Mucosa of gallbladder (tissue), 1 donor: ENCODE measurements at regions not wholly inside any gene's neighbourhood (a gene's known extent, or its start where the extent isn't known, plus 50 kb on each side); places are given as distances from the start of the nearest gene placed in this dataset.
"Not testable (repeated sequence)": the region's sequence is repeated elsewhere in the genome, so short reads cannot be mapped to it uniquely, and the experiment has no call there.

Experiments
- DNase-seq: peaks from one replicate; pipeline ENCODE4 v3.0.0-alpha.2; 2020; ENCODE audit warnings: low spot score
- donor health status: DM: no; HTN: no; CAD: no.

DNA sequence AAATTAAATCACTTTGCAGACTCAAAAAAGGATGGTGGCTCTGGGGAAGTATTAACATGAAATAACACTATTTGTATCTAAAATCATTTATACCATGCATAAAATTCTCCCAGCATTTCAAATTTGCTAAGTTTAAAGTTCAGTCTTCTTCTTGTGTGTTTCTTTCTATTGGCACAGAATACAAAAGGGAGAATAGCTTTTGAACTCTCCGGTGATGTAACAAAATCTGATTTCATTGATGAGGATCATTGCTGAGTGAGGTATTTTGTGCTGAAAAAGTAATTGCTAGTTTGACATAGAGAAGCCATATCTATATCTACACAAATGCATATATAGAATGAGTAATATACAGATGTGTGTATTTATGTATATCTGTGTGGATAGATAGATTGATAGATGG, 174.8 kb downstream of the LACC1 start:
- no peak for DNase-seq

DNA sequence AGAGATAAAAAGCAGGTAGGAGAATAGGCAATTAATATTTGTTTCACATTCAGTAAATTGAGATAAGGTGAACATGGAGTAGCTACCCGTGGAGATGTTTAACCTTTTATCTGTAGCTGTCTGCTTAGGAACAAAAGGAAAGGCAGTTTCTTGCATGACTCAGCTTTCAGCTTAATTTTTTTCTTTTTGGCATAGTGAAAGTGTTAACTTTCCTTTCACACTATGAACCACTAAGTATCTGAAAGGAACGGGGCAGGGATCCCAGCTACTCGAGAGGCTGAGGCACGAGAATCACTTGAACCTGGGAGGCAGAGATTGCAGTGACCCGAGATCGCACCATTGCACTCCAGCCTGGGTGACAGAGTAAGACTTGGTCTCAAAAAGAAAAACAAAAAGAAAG, 176.0 kb downstream of the LACC1 start:
- DNase-seq: not testable (repeated sequence)

DNA sequence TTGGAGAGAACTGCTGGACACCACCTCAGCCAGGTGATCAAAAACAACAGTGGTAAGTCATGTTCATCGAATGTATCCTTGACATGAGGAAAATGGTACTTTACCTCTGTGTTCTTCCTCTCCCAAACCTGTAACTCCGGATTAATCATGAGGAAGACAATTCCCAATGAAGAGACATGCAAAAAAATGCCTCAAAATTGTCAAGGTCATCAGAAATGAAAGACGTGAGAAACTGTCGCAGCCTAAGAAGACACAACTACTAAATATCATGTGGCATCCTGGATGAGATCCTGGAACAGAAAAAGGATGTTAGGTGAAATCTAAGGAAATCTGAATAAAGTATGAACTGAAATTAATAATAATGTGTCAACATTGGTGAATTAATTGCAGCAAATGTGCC, 178.4 kb downstream of the LACC1 start:
- no peak for DNase-seq

DNA sequence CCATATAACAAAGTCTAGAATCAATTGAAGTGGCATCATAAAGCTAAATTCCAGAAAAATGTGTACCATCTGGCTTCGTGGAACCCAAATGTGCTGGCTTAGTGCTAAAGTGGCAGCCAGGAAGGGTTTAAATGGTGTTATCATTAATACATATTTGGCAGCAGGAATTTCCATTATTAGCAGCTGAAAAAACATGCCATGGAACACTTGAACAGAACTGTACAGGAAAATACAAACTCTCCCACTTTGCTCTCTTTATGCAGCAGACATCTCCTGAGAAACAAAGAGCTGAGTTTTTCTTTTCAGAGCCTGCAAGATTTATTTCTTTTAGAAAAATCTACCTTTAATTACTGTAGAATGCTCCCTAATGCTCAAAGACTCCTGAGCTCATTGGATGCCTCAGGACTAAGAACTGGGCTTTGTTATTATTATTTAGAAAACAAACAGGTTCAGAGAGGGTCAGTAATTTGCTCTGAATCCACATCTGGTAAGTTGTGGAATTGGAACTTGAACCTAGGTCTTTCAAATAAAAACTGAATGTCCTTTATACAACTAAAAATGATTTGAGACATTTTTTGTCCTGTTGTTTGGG, 179.0 kb downstream of the LACC1 start:
- DNase-seq: no peak

DNA sequence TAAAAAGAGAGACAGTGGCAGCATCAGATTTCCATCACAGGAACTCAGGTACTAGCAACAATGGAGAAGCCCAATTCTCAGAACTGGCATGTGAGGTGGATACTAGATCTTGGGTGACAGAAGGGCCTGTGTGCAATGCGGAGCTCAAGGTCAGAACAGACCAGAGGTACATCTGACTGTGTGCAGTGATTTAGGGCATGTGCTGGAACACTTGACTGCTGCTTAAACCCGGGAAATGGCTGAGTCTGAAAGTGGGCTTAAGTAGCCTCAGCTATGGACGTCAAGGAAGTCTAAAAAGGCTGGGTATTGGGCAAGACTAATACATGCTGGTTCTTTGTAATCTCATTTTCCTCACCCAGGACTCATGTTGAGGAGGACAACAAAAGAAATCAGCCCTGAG, 182.2 kb downstream of the LACC1 start:
- DNase-seq: no peak

DNA sequence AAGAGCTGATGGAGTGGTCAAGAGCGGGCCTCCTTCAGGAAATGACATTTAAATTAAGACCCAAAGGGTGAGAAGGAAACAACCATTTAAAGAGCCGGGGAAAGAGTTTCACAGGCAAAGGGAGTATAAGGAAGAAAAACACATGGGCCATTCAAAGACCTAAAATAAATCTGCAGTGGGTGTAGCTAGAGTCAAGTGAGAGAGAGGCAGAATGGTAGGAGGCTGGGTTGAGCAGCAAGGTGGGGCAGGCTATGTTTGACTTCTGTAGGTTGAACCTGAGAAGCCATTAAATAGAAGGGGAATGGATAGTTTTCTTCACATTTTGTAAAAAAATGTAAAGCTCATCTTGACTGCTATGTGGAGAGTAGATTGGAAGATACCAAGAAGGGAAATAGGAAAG, 183.8 kb downstream of the LACC1 start:
- no peak for DNase-seq

DNA sequence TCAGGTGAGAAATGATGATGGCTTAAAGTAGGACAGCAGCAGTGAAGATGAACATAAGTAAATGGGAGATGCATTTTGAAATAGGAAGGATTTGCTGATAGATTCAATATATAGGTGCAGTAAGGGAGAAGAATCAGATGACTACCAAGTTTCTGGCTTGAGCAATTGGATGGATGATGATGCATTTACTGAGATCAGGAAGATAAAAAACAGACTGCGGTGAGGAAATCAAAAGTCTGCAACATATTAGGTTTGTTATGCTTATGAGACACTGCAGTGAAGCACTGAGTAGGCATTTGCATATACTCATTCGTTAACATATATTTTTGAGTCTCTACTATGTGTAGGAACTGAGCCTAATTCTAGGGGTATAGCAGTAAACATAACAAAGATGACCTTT, 184.2 kb downstream of the LACC1 start:
- DNase-seq: no peak

DNA sequence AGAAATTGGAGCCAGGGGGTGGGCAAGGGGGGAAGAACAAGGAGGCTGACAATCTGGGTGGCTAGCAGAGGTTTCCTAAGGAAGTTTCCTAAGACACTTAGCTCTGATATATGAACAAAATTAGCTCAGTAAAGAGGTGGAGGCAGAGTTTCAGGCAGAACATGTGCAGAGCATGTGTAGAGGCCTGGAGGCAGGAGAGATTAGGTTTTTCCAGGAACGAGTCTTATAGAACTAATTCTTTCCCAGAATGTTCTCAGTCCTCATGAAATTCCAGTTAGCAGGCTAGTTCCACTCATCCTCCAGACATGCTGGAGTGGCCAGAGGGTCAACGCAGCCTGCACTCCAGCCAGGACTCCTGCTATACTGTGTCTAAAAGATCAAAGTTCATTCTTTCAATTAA, 184.7 kb downstream of the LACC1 start:
- DNase-seq: no peak

DNA sequence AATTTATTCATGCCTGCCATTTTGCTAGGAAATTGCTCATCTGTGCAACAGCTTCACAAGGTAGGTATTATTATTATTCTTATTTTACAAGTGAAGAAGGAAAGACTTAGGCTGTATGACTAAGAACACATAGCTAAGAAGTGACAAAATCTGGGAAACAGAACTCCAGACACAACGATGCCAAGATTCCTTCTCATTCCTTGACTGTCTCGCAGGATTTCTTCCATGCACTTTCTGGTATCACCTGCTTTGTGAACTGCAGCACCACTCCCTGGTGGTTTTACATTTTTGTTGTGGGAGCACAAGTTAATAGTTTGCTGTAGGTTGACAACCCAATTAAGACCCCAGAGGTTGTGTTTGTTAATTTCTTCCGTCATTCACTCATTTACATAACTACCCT, 188.5 kb downstream of the LACC1 start:
- no peak for DNase-seq

DNA sequence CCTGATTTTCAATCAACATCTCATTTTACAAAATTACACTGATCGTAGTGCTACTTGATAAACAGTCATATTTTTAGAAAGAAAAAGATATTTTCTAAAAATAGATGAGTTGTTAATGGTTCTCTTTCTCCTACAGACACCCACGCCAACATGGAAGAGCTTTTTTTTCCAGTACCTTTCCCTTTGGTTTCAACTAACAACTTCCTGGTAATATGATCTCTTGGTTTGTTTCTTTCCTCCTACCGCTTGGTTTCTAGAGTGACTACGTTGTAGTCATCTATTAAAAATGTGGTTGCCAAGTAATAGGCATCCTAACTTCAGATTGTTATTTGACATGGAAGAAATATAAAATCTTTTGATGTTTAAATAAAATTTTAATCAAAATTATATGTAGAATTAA, 189.0 kb downstream of the LACC1 start:
- DNase-seq: no peak

DNA sequence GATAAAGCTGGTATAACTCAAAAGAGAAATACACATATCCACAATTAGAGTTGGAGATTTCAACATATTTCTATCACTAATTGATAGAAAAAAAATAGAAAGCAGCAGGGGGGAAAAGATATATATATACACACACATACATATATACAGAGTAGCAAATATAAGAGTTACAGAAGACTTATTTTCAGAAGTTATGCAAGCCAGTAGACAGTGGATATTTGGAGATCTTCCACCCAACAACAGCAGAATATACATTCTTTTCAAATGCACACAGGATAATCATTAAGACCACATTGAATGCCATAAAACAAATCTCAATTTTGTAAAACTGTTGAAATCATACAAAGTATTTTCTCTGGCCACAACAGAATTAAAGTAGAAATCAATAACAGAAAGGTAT, 192.8 kb downstream of the LACC1 start:
- DNase-seq: no peak

DNA sequence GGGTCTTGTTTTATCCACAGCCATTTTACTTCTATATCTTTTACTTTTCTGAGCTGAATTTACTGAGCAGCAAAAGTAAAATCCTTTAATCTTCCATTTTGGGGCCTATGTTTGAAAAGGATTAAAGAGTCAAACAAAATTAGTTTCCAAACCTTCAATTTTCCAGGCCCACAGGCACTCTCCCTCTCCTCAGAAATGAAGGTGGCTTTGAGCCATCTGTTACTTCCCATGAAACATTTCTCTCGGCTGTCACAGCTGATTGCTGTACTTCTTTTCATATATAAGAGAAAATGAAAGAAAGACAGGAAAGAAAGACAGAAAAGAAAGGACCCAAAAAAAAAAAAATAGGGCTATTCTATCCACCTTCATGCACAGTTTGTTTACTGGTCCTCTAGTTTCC, 194.9 kb downstream of the LACC1 start:
- DNase-seq: no peak

DNA sequence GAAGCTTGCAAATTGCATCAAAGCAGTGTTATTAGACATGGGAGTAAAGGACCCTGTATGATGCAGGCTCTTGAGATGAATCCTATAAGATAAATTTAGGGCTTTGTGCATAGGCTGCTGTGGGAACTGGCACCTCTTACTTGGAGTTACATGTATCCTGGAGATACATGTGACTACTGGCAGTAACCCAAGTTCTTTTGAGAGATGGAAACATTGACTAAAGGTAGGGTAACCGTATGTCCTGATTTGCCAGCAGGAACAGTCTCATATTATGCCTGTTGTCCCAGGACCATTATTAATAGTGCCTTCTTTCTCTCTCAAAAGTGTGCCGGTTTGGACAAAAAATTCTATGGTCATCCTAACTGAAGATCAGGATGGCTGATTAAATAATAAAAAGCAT, 195.4 kb downstream of the LACC1 start:
- DNase-seq: no peak

DNA sequence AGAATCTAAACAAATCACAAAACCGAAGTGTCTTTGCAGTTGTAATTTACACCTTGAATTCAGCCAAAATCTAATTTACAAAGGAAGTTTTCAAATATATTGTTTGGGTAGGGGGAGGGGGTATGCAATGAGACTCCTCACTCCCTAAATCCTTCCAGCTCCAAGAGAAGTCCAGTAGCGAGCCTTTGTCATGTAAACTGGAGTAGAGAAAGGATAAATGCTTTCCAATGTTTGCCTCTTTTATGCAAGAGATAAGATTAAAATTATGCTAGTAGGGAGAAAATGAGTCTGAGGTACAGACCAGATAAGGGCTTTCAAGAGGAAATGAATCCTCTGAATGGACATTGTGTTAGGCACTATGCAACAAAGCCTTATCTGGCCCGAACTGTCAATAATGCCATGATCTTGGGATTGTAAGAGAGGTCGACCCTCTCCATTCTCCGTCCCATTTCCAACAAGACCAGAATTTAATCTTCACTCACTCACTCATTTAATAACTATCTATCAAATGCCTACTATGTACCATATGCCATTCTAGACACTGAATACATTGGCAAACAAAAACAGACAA, 199.2 kb downstream of the LACC1 start:
- DNase-seq: no peak

DNA sequence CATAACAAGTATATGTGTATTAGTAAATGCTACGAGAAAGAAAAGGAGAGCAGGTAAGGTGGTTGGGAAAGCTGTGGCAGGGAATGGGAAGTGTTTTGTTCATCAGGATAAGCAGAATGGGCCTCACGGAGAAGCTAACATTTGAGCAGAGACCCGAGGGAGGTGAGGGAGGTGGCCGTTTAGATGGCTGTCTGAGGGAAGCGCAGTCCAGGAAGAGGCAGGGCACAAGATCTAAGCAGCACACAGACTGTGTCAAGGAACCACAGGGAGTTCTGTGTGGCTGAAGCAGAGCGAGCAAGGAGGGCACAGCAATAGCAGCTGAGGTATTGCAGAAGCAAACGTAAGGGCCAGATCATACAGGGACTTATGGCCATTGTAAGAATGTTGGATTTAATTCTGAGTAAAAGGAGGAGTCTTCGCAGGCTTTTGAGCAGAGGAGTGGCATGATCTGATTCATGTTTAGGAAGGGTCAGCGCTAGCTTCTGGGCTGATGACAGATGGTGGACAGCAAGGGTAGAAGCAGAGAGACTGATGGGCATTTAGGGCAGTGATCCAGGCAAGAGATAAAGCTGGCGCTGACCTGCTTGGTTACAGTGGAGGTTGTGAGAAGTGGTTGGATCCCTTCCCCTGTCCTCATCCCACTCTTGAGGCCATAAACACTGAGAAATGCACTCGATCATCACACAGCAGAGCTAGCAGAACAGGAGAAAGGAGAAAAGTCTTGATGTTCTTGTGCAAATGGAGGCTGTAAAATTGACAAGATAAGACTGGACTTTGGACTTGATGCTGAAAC, 199.9 kb downstream of the LACC1 start:
- no peak for DNase-seq

DNA sequence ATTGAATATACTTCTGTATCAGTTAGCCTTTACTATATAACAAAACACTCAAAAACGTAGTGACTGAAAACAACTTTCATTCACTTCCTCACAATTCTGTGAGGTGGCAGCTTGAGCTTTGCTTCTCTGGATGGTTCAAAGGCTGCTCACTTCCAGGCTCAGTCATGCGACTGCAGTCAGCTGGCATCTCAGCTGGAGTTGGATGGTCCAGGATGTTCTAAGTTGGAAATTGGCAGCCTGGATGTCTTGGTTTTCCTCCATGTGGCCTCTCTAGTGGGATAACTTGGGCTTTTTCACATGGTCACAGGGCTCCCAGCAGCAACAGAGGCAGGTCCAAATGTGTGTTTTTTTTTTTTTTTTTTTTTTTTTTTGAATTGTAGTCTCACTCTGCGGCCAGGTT, 204.4 kb downstream of the LACC1 start:
- DNase-seq: no peak

DNA sequence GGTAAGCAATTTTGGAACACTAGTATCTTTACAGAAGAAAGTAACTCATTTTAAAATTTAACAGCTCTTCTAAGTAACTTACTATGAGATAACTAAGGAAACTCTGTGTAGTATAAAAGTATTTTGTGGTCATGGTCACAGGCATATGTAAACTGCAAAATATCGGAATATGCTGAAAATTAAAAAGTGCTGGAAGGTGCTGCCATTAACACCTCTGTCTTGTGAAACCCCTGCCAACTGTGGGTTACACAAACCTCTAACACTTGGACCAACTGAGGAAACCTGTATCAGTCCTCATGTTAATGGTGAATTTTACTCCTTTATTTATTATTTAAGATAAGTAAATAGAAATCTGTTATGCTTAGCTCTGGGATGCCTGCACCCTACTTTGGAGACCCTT, 206.7 kb downstream of the LACC1 start:
- no peak for DNase-seq

DNA sequence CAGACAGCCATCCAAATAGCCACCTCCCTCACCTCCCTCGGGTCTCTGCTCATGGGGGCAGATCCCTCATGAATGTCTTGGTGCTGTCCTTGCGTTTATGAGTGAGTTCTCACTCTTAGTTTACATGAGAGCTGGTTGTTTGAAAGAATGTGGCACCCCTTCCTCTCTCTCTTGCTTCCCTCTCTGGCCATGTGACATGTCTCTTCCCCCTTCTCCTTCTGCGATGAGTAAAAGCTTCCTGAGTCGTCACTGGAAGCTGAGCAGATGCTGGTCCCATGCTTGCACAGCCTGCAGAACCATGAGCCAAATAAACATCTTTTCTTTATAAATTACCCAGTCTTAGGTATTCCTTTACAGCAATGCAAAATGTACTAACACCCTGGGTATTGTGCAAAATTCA, 208.7 kb downstream of the LACC1 start:
- DNase-seq: no peak

DNA sequence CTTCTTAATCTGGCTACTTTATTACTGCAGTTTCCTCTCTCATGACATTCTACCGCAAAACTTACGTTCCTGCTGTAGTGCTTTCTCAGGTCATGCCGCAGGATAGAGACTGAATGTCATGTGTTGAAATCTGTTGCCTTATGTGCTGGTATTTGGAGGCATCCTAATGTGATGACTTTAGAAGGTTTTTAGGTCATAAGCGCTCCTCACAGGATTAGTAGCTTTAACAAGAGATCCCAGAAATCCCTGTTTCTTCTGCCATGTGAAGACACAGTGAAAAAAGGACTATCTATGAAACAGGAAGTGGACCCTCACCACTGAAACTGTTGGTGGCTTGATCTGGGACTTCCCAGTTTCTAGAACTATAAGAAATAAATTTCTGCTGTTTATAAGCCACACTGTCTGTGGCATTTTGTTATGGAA, 209.3 kb downstream of the LACC1 start:
- no peak for DNase-seq

DNA sequence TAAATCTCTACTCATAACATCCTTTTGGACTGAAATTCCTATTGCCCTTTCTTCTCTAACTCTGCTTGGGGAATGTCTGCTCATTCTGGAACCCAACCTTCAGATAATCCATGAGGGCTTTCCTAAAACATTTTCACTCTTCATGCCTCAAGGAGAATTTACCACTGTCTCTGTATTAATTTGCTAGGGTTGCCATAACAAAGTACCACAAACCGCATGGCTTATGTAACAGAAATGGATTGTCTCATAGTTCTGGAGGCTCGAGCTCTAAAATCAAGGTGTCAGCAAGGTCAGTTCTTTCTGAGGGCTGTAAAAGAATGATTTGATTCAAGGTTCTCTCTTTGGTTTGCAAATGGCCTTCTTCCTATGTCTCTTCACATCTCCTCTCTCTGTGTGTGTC, 209.7 kb downstream of the LACC1 start:
- DNase-seq: no peak

DNA sequence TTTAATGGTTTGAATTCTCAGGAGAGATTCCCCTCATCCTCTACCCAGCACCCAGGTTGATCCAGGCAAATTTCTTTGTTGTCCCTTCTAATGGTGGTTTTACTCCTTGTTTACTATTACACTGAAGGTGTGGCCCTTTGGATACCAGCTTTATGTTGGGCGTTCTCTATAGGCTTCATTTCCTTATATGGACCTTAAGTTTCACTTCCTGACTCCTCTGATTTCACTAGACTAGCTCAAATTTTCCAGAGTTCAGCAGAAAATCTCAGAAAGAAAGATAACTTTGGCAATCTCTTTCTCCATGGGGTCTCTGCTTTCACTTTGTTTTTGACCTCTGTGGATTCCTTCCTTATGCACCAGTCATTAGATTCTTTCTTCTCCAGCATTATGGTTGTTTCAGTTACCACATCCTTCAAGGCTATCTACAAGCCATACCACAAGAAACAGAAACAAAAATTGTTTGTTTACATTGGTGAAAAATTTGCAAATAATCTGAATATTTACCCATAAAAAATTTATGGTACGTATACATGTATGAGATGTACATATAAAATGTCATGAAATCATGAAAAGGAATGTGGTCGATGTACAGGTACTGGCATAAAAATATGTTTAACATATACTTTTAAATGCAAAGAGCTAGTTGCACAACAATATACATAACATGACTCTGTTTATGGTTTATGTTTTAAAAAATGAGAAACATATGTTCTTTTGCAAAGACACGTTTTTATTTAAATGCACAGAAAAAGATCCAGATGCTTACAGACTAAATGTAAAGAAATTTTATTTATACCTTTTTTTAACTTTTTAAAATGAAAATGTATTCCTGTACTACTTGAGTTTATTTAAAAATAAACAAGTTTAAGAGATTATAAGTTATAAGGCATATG, 212.6 kb downstream of the LACC1 start:
- no peak for DNase-seq
